ENCODE measurements at regions not wholly inside any gene's neighbourhood (a gene's known extent, or its start where the extent isn't known, plus 50 kb on each side); places are given as distances from the start of the nearest gene placed in this dataset.

GRCh38 chr3:139751789-139752188, 74.0 kb upstream of the NMNAT3 start:
- TF ChIP-seq CTCF (IDR thresholded peaks at IDR 0.05) (no peak), EZH2 (IDR thresholded peaks at IDR 0.05; ENCODE audit: borderline replicate concordance, insufficient read depth, low read depth, low read length, poor library complexity, severe bottlenecking) (no peak)
